ENCODE measurements at regions not wholly inside any gene's neighbourhood (a gene's known extent, or its start where the extent isn't known, plus 50 kb on each side); places are given as distances from the start of the nearest gene placed in this dataset.

DNA sequence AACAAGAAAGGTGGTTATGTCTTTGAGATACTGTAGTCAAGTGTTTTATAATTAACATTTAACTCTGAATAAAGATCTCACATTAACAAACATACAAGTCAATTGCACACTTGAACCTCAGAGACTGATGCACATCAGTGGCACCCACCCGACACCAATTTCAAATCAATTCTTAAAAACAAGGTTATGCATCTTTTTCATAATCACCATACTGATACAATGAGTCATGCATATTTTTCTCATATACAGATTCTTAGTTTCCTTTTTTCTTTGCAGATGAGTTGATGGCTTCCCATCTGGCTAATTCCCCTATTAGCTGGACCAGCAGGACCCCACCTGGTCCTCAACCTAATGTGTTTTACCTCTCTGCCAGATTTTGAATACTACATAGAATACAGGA is 136.2 kb upstream of the RPL34 start:
- peak; percentile 33 for DNase-seq
- CTCF ChIA-PET = no interaction called here
- H3K4me1 Mint-ChIP-seq (ENCODE audit: low read depth) = peaks cover 33% of the 10 kb centered on the region
- no peak overlapping the region for H3K27ac Mint-ChIP-seq
- no peak overlapping the region for H3K4me3 Mint-ChIP-seq
- no peaks in the 10 kb centered on the region for H3K9me3 Mint-ChIP-seq
- no peaks in the 10 kb centered on the region for H3K36me3 Mint-ChIP-seq (ENCODE audit: low read depth)
- no peaks in the 10 kb centered on the region for H3K27me3 Mint-ChIP-seq (ENCODE audit: low read depth)
- intact Hi-C loops (cut with micrococcal nuclease) = loop anchor here (1.0 to 5.0 kb wide), 2 partner anchors 58 to 88 kb away; no protein-coding TSS in a partner anchor

DNA sequence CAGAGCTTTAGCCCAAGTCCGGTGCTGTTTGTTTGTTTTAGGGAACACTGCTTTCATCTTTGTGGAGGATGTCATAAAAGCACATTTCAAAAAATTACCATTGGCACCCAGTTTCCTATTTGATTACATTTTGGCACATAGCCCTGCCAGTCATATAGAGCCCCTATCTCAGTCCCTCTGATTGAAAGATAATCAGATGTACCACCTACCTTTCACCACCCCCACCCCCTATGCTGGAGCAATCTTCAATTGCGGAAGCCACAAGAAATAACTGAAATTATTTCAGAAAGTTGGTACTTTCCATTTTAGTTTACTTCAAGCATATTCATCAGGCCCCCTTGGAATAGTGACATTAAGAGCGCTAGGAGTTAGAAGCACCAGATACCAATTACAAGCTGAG is 136.7 kb upstream of the RPL34 start:
- intact Hi-C loops (cut with micrococcal nuclease) = loop anchor here (1.0 to 5.0 kb wide), 5 partner anchors 57 to 453 kb away; no protein-coding TSS in a partner anchor
- no peaks in the 10 kb centered on the region for H3K9me3 Mint-ChIP-seq
- H3K4me1 Mint-ChIP-seq (ENCODE audit: low read depth) = peaks cover 33% of the 10 kb centered on the region
- peak overlapping the region; percentile 20 for H3K4me3 Mint-ChIP-seq
- no peaks in the 10 kb centered on the region for H3K27me3 Mint-ChIP-seq (ENCODE audit: low read depth)
- H3K36me3 Mint-ChIP-seq (ENCODE audit: low read depth) = no peaks in the 10 kb centered on the region
- peak; percentile 21 for DNase-seq
- CTCF ChIA-PET = no interaction called here
- H3K27ac Mint-ChIP-seq = no peak overlapping the region

DNA sequence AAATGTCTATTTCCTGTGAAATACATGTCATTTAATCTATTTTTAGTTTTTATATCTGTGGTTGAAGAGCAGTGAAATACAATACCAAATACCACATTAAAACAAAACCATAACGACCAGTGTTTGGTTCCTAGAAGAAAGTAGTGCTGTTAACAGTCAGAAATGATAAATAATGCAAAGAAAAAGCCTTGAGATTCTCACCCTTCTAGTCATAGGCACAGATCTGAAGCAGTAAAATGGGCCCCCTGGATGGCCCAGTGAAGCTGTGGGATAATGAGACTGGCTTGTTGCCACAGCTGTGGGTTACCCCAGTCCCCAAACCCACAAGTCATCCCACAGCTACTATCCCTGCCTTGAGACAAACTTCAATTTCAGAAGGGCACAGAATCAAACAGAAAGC is 137.3 kb upstream of the RPL34 start:
- Mint-ChIP-seq H3K36me3 (ENCODE audit: low read depth) (no peaks in the 10 kb centered on the region), H3K4me3 (peak overlapping the region; percentile 33), H3K9me3 (no peaks in the 10 kb centered on the region), H3K4me1 (ENCODE audit: low read depth) (peaks cover 33% of the 10 kb centered on the region), H3K27ac (peak overlapping the region; percentile 16), H3K27me3 (ENCODE audit: low read depth) (no peaks in the 10 kb centered on the region)
- intact Hi-C loops (cut with micrococcal nuclease) = loop anchor here (1.0 to 5.0 kb wide), 4 partner anchors 89 to 452 kb away; no protein-coding TSS in a partner anchor
- CTCF ChIA-PET = interaction anchor here (0.5 kb wide), 1 partner anchor 127 kb away, joined by 4 read pairs; no protein-coding TSS in a partner anchor
- peak; percentile 60 for DNase-seq

DNA sequence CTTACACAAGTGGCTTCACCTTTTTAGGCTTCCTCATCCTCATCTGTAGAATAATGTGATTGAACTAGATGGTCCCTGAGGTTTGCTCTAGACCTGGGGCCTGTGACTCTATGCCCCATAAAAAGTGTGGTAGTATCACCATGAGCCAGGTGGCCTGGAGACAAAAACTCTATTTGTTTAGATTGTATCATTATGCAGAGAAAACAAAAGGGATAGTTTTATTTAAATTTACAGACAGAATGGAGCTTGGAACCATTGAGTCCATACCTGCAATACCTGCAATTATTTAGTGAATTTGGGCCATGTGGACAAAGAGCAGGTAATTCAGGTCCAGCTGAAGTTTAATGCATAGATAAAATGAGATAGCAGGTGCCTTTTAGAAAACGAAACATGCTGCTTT is 139.5 kb upstream of the RPL34 start:
- no peaks in the 10 kb centered on the region for H3K36me3 Mint-ChIP-seq (ENCODE audit: low read depth)
- no peak overlapping the region for H3K27ac Mint-ChIP-seq

DNA sequence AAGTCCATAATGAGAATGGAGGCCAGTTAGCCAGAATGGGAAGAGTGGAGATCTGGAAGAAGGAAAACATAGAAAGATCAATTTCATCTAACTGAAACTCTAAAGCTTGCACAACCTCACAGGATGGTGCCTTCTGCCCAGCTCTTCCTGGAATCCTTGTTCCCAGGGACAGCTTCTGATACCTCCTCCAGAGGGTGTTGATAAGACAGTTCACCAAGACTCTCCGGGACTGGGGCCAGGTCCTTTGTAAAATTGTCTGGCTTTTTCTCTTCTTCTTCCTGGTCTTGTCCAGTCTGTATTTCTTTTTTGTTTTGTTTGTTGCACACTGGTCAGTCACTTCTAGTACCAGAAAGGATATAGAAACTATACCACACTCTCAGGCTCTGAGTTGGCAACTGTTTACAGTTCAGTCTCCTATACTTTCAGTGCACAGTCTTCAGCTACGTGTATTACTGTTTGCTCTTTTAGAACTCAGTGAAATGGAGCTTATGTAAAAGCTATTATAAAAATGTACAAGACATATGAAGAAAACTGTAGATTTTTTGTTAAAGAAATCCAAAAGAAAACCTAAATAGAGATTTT is 142.8 kb upstream of the RPL34 start:
- CTCF ChIA-PET = interaction anchor here (1.0 to 2.0 kb wide), 2 partner anchors 10 to 16 kb away, joined by 3 to 8 read pairs; no protein-coding TSS in a partner anchor
- Mint-ChIP-seq H3K9me3 (no peaks in the 10 kb centered on the region), H3K36me3 (ENCODE audit: low read depth) (no peaks in the 10 kb centered on the region), H3K27me3 (ENCODE audit: low read depth) (no peaks in the 10 kb centered on the region), H3K27ac (no peak overlapping the region), H3K4me3 (no peak overlapping the region), H3K4me1 (ENCODE audit: low read depth) (peaks cover 24% of the 10 kb centered on the region)
- no peak for DNase-seq
- intact Hi-C loops (cut with micrococcal nuclease) = no loop called here

More for the DNA sequence above, 139.5 kb upstream of the RPL34 start:
- H3K4me3 Mint-ChIP-seq = no peak overlapping the region
- H3K9me3 Mint-ChIP-seq = no peaks in the 10 kb centered on the region
- CTCF ChIA-PET = interaction anchor here (1.5 kb wide), 1 partner anchor 11 kb away, joined by 4 read pairs; no protein-coding TSS in a partner anchor
- DNase-seq = no peak
- no peaks in the 10 kb centered on the region for H3K27me3 Mint-ChIP-seq (ENCODE audit: low read depth)
- intact Hi-C loops (cut with micrococcal nuclease) = loop anchor here (5.0 kb wide), 1 partner anchor 91 kb away; no protein-coding TSS in a partner anchor
- H3K4me1 Mint-ChIP-seq (ENCODE audit: low read depth) = peaks cover 33% of the 10 kb centered on the region

DNA sequence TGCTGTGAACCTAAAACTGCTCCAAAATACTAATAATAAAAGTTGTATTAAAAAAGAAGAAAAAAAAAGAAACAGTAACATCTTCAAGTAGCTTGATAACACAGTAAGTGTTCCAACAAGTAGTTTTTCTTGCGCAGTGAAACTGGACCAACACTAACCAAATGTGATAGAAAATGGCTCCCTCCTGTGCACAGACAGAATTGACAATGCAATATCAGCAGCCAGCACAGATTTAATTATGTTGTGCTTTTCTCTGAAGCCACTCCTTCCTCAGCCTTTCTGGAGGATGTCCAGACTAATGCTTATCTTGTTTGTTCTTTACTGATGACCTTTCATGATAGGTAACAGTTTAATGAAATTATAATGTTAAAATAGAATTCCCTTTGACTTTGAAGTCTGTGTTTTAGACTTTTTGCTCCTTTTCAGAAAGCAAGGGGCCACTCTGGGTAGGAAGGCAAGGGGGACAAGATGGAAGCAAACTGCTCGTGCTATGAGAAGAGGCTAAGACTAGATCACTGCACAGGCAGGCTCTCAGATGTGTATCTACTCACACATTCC is 147.1 kb upstream of the RPL34 start:
- no peak overlapping the region for H3K27ac Mint-ChIP-seq
- CTCF ChIA-PET = no interaction called here
- no peaks in the 10 kb centered on the region for H3K9me3 Mint-ChIP-seq
- peak; percentile 48 for DNase-seq
- no peaks in the 10 kb centered on the region for H3K27me3 Mint-ChIP-seq (ENCODE audit: low read depth)
- no peaks in the 10 kb centered on the region for H3K36me3 Mint-ChIP-seq (ENCODE audit: low read depth)
- no peak overlapping the region for H3K4me3 Mint-ChIP-seq
- peaks cover 27% of the 10 kb centered on the region for H3K4me1 Mint-ChIP-seq (ENCODE audit: low read depth)
- intact Hi-C loops (cut with micrococcal nuclease) = loop anchor here (1.0 to 2.0 kb wide), 2 partner anchors 303 to 442 kb away; no protein-coding TSS in a partner anchor

DNA sequence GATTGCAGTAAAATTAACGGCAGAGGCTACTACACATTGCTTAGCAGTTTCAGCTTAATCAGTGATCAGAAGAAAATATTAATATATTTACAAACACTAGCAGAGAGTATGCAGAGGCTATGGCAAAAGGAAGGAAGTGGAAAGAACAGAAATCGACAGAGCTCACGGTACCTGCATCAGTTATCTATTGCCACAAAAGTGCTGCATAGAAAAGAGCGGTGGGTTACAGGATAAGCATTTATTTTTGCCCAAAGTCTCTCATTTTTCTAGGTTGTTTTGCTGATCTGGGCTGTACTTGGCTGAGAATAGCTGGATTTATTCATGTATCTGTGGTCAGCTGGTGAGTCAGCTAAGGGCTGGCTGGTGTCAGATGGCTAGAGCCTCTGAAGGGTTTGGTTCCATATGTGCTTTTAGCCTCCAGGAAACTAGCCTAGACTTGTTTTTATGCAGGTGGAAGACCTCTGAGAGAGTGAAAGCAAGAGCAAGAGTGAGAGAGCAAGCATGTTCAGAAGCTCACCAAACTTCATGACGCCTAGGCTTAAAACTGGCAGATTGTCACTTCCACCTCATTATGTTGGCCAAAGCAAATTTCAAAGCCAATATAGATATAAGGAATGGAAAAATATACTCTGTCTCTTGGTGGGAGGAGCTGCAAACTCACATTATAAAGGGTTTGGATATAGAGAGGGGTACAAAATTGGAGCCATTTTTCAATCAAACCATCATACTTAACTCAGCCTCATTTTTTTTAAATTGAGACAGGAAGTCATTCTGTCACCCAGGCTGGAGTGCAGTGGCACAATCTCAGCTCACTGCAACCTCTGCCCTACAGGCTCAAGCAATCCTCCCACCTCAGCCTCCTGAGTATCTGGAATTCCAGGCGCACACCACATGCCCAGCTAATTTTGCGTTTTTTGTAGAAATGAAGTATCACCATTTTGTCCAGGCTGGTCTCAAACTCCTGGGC is 153.2 kb upstream of the RPL34 start:
- H3K4me3 Mint-ChIP-seq = peak overlapping the region; percentile 65
- CTCF ChIA-PET = interaction anchor here (0.6 to 1.7 kb wide), 5 partner anchors 10 to 475 kb away, joined by 3 to 5 read pairs (median 3); no protein-coding TSS in a partner anchor
- no peaks in the 10 kb centered on the region for H3K27me3 Mint-ChIP-seq (ENCODE audit: low read depth)
- H3K9me3 Mint-ChIP-seq = no peaks in the 10 kb centered on the region
- H3K27ac Mint-ChIP-seq = peak overlapping the region; percentile 88
- peak; percentile 48 for DNase-seq
- H3K36me3 Mint-ChIP-seq (ENCODE audit: low read depth) = no peaks in the 10 kb centered on the region
- intact Hi-C loops (cut with micrococcal nuclease) = loop anchor here (1.0 to 2.0 kb wide), 3 partner anchors 34 to 298 kb away; partner anchors contain the start of gene LEF1
- peaks cover 40% of the 10 kb centered on the region for H3K4me1 Mint-ChIP-seq (ENCODE audit: low read depth)

DNA sequence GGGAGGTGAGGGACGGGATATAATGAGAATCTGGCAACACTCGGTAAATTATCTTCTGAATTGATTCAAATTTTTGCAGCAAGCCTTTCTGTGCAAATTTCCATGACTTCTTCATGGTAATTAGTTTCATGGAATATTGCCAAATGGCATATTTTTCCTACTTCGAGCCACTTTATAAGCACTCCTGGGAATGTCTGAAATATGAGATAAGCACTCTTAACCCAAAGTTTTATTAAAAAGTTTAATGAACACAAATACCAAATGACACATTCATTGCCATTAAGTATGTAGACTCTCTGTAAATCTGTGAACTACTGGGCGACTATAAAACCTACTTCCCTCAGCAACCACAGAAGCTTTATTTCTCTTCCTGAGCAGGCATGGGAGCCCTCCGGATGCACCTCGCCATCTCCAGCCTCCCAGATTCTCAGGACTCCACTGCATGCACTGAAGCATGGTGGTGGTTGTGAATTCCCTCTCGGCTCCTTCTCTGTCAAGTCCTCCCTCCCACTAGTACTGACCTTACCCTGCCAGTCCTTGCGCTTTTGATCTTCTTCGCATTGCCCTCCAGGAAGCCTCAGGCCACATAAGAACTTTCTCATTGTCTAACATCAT is 154.4 kb upstream of the RPL34 start:
- Mint-ChIP-seq H3K4me1 (ENCODE audit: low read depth) (peaks cover 40% of the 10 kb centered on the region), H3K36me3 (ENCODE audit: low read depth) (no peaks in the 10 kb centered on the region), H3K9me3 (no peaks in the 10 kb centered on the region), H3K4me3 (peak overlapping the region; percentile 12), H3K27me3 (ENCODE audit: low read depth) (no peaks in the 10 kb centered on the region), H3K27ac (no peak overlapping the region)
- intact Hi-C loops (cut with micrococcal nuclease) = loop anchor here (2.0 kb wide), 2 partner anchors 111 to 297 kb away; partner anchors contain the start of gene LEF1
- DNase-seq = peak; percentile 12
- CTCF ChIA-PET = interaction anchor here (0.6 to 1.0 kb wide), 3 partner anchors 10 to 435 kb away, joined by 3 read pairs; no protein-coding TSS in a partner anchor

DNA sequence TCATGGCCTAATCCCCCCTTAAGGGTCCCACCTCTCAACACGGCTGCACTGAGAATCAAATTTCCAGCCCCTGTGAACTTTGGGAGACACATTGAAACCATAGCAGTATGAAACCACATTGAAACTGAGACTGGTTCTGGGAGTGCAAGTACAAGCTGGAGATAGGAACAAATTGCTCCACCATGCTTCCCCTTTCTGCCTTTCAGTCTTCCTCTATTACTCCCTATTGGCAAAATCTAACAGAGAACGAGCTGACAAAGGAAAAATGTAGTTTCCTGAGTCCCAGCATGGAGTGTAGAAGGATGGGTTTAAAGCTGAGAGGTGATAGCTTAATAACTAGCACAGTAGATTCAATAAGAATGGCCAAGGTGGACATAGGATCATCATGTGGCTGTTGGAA is 161.7 kb upstream of the RPL34 start:
- intact Hi-C loops (cut with micrococcal nuclease) = no loop called here
- Mint-ChIP-seq H3K4me3 (no peak overlapping the region), H3K27ac (no peak overlapping the region), H3K4me1 (ENCODE audit: low read depth) (no peaks in the 10 kb centered on the region), H3K27me3 (ENCODE audit: low read depth) (no peaks in the 10 kb centered on the region), H3K36me3 (ENCODE audit: low read depth) (no peaks in the 10 kb centered on the region), H3K9me3 (no peaks in the 10 kb centered on the region)
- CTCF ChIA-PET = interaction anchor here (0.5 to 0.6 kb wide), 2 partner anchors 110 to 460 kb away, joined by 3 read pairs; no protein-coding TSS in a partner anchor
- DNase-seq = no peak

DNA sequence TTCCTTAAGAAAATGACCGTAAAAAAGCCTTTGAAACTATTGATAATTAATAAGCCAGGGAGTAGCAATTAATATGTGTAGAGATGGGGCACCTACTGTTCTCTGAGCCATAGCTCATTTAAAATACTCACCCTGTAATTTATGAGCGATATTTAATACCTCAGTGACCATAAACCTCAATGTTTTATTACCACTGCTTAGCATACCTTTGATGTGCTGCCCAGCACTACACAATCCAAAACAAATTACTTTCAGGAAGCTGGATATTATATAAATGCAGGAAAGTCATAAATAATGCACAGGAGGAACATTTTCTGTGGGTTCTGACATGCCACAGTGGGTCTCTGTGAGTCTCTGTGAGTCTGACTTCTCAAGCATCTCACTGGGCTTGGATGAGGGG is 166.1 kb upstream of the RPL34 start:
- intact Hi-C loops (cut with micrococcal nuclease) = no loop called here
- Mint-ChIP-seq H3K4me1 (ENCODE audit: low read depth) (peaks cover 3% of the 10 kb centered on the region), H3K27me3 (ENCODE audit: low read depth) (no peaks in the 10 kb centered on the region), H3K36me3 (ENCODE audit: low read depth) (no peaks in the 10 kb centered on the region), H3K4me3 (no peak overlapping the region), H3K27ac (no peak overlapping the region), H3K9me3 (no peaks in the 10 kb centered on the region)
- no peak for DNase-seq
- CTCF ChIA-PET = interaction anchor here (1.2 kb wide), 1 partner anchor 424 kb away, joined by 4 read pairs; no protein-coding TSS in a partner anchor

DNA sequence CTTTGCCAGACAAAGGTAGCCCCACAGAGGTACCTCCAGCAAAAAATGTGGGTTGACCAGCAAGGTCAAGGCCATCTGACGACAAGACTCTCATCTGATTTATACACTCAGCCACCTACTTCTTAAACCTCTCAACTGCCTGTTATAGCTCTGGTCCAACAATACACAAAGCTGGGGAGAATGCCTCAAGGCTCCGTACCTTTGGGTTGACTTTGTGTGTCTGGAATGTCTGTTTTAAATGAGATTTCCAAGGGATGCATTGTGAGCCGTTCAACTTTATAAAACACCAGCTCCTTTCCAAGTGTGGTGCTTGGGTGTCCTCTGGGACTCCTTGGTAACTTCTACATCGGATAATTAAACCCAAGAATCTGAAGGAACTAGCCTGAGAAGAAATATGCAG is 167.0 kb upstream of the RPL34 start:
- H3K4me3 Mint-ChIP-seq = no peak overlapping the region
- peaks cover 5% of the 10 kb centered on the region for H3K4me1 Mint-ChIP-seq (ENCODE audit: low read depth)
- no peaks in the 10 kb centered on the region for H3K27me3 Mint-ChIP-seq (ENCODE audit: low read depth)
- DNase-seq = no peak
- no peak overlapping the region for H3K27ac Mint-ChIP-seq
- intact Hi-C loops (cut with micrococcal nuclease) = no loop called here
- no peaks in the 10 kb centered on the region for H3K36me3 Mint-ChIP-seq (ENCODE audit: low read depth)
- CTCF ChIA-PET = interaction anchor here (0.6 kb wide), 1 partner anchor 207 kb away, joined by 3 read pairs; no protein-coding TSS in a partner anchor
- no peaks in the 10 kb centered on the region for H3K9me3 Mint-ChIP-seq

Data from activated naive CD4-positive, alpha-beta T cell treated with anti-CD3 and anti-CD28 coated beads for 36 hours (primary cell).